Neural cell (in vitro differentiated cells): ENCODE measurements at regions not wholly inside any gene's neighbourhood (a gene's known extent, or its start where the extent isn't known, plus 50 kb on each side); places are given as distances from the start of the nearest gene placed in this dataset.

ENCODE experiments used
- H2AFZ ChIP-seq: fragments of 200-600, 300-800 bp; sonication (generic), shearing (Covaris generic); 2 replicates; pipeline ENCODE4 v1.6.0; 2014; ENCODE audit warnings: low read depth, mild to moderate bottlenecking, antibody characterized with exemption, low read length, moderate library complexity
- H3F3A ChIP-seq: fragments of 200-600 bp; shearing (Covaris generic); 2 replicates; pipeline ENCODE4 v1.6.1; 2016; ENCODE audit warnings: mild to moderate bottlenecking, moderate library complexity, mixed read lengths, antibody characterized with exemption, low read length; ENCODE audit not compliant: insufficient read depth, poor library complexity, severe bottlenecking
- H3K27ac ChIP-seq: fragments of 200-600, 300-800 bp; sonication (generic), shearing (Covaris generic); 2 replicates; pipeline ENCODE4 v1.5.1; 2014; ENCODE audit warnings: mild to moderate bottlenecking, low read length, moderate library complexity
- H3K27me3 ChIP-seq: fragments of 300-800, 200-600 bp; sonication (generic), shearing (Covaris generic); 2 replicates; pipeline ENCODE4 v1.6.0; 2014; ENCODE audit warnings: mild to moderate bottlenecking, low read depth, low read length, moderate library complexity; ENCODE audit not compliant: insufficient read depth
- H3K36me3 ChIP-seq: fragments of 300-800, 200-600 bp; sonication (generic), shearing (Covaris generic); 2 replicates; pipeline ENCODE4 v1.5.1; 2014; ENCODE audit warnings: mild to moderate bottlenecking, antibody characterized with exemption, low read length, moderate library complexity; ENCODE audit not compliant: insufficient read depth
- H3K4me2 ChIP-seq: fragments of 300-800, 200-600 bp; sonication (generic), shearing (Covaris generic); 2 replicates; pipeline ENCODE4 v1.6.0; 2014; ENCODE audit warnings: mild to moderate bottlenecking, low read length
- H3K4me3 ChIP-seq: fragments of 300-800, 200-600 bp; sonication (generic), shearing (Covaris generic); 2 replicates; pipeline ENCODE4 v1.5.1; 2014; ENCODE audit warnings: mild to moderate bottlenecking, low read length, moderate library complexity
- H3K79me2 ChIP-seq: fragments of 200-600 bp; shearing (Covaris generic); replicated peaks from 2 replicates; pipeline ENCODE4 v1.6.0; 2014; ENCODE audit warnings: mild to moderate bottlenecking, low read length, moderate library complexity; ENCODE audit not compliant: insufficient read depth
- H3K9ac ChIP-seq: fragments of 300-800, 200-600 bp; sonication (generic), shearing (Covaris generic); 2 replicates; pipeline ENCODE4 v1.6.1; 2016; ENCODE audit warnings: mild to moderate bottlenecking, low read length, mixed read lengths
- H3K9me2 ChIP-seq: fragments of 200-600 bp; shearing (Covaris generic); 2 replicates; pipeline ENCODE4 v1.6.1; 2016; ENCODE audit warnings: mild to moderate bottlenecking, low read length, mixed read lengths; ENCODE audit not compliant: insufficient read depth
- H3K9me3 ChIP-seq: fragments of 200-600, 300-800 bp; sonication (generic), shearing (Covaris generic); 2 replicates; pipeline ENCODE4 v1.6.1; 2016; ENCODE audit warnings: mild to moderate bottlenecking, mixed run types, low read length, moderate library complexity, mixed read lengths
- H4K20me1 ChIP-seq: fragments of 200-600 bp; shearing (Covaris generic); 2 replicates; pipeline ENCODE4 v1.6.1; 2016; ENCODE audit warnings: mild to moderate bottlenecking, mixed run types; ENCODE audit not compliant: insufficient read depth
- EP300 ChIP-seq: fragments of 450-650 bp; conservative IDR thresholded peaks from 2 replicates; pipeline ENCODE4 v1.6.1; 2014; ENCODE audit warnings: antibody characterized with exemption, mild to moderate bottlenecking, moderate library complexity; ENCODE audit not compliant: poor library complexity, severe bottlenecking
- EZH2 ChIP-seq: fragments of 200-600, 300-800 bp; shearing (Covaris generic), sonication (generic); IDR thresholded peaks from 2 replicates; pipeline ENCODE4 v1.6.1; 2014; ENCODE audit warnings: antibody characterized with exemption, low read length, borderline replicate concordance, mild to moderate bottlenecking; ENCODE audit not compliant: insufficient read depth, poor library complexity, severe bottlenecking
- MXI1 ChIP-seq: fragments of 450-650 bp; conservative IDR thresholded peaks from 2 replicates; pipeline ENCODE4 v1.6.1; 2014; ENCODE audit warnings: antibody characterized with exemption, mild to moderate bottlenecking; ENCODE audit not compliant: poor library complexity, severe bottlenecking
- POLR2AphosphoS5 ChIP-seq: IDR thresholded peaks from 2 replicates; pipeline ENCODE4 v1.6.1; 2012
- RAD21 ChIP-seq: fragments of 450-650 bp; conservative IDR thresholded peaks from 2 replicates; pipeline ENCODE4 v1.6.1; 2014; ENCODE audit warnings: antibody characterized with exemption, mild to moderate bottlenecking, moderate library complexity
- SMC3 ChIP-seq: fragments of 450-650 bp; conservative IDR thresholded peaks from 2 replicates; pipeline ENCODE4 v1.6.1; 2014; ENCODE audit warnings: antibody characterized with exemption, mild to moderate bottlenecking, moderate library complexity; ENCODE audit not compliant: poor library complexity
- TAF1 ChIP-seq: IDR thresholded peaks from 2 replicates; pipeline ENCODE4 v1.6.1; 2012; ENCODE audit warnings: low read depth
- TF ChIP-seq, protein P1 (sequence below): fragments of 450-650 bp; IDR thresholded peaks from 2 replicates; pipeline ENCODE4 v1.5.1; 2014; ENCODE audit warnings: antibody characterized with exemption, mild to moderate bottlenecking, moderate library complexity; ENCODE audit not compliant: poor library complexity, severe bottlenecking
- TF ChIP-seq, protein P2 (sequence below): IDR thresholded peaks from 2 replicates; pipeline ENCODE4 v1.6.1; 2012; ENCODE audit warnings: borderline replicate concordance

DNA sequence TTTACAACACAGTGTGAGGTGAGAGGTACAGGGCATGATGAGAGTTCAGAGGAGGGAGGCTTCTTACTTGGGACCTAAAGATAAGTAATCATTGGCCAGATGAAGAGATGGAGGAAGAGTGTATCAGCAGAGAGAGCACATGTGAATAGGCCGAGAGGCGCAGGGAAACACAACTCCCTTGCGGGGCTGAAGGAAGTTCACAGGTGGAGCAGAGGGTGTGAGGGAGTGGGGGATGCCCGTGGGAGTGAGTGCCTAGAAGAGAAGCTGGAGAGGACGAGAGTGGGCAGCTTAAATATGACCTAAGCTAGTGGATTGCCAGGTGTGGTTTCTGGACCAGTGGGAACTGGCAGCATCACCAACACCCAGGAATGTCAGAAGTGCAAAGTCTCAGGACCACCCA, 98.2 kb upstream of the TBC1D5 start:
- H3K4me3 ChIP-seq, result no peak overlapping the region
- no peak overlapping the region for H2AFZ ChIP-seq
- H3F3A ChIP-seq, result no peaks in the 10 kb centered on the region
- H3K4me2 ChIP-seq, result no peak overlapping the region
- H3K27me3 ChIP-seq, result no peaks in the 10 kb centered on the region
- H3K79me2 ChIP-seq, result no peaks in the 10 kb centered on the region
- TF ChIP-seq, protein P1, sequence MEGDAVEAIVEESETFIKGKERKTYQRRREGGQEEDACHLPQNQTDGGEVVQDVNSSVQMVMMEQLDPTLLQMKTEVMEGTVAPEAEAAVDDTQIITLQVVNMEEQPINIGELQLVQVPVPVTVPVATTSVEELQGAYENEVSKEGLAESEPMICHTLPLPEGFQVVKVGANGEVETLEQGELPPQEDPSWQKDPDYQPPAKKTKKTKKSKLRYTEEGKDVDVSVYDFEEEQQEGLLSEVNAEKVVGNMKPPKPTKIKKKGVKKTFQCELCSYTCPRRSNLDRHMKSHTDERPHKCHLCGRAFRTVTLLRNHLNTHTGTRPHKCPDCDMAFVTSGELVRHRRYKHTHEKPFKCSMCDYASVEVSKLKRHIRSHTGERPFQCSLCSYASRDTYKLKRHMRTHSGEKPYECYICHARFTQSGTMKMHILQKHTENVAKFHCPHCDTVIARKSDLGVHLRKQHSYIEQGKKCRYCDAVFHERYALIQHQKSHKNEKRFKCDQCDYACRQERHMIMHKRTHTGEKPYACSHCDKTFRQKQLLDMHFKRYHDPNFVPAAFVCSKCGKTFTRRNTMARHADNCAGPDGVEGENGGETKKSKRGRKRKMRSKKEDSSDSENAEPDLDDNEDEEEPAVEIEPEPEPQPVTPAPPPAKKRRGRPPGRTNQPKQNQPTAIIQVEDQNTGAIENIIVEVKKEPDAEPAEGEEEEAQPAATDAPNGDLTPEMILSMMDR, result no peak
- TF ChIP-seq EZH2, result no peak
- no peak for TF ChIP-seq EP300
- no peak for TF ChIP-seq RAD21
- TF ChIP-seq, protein P2, sequence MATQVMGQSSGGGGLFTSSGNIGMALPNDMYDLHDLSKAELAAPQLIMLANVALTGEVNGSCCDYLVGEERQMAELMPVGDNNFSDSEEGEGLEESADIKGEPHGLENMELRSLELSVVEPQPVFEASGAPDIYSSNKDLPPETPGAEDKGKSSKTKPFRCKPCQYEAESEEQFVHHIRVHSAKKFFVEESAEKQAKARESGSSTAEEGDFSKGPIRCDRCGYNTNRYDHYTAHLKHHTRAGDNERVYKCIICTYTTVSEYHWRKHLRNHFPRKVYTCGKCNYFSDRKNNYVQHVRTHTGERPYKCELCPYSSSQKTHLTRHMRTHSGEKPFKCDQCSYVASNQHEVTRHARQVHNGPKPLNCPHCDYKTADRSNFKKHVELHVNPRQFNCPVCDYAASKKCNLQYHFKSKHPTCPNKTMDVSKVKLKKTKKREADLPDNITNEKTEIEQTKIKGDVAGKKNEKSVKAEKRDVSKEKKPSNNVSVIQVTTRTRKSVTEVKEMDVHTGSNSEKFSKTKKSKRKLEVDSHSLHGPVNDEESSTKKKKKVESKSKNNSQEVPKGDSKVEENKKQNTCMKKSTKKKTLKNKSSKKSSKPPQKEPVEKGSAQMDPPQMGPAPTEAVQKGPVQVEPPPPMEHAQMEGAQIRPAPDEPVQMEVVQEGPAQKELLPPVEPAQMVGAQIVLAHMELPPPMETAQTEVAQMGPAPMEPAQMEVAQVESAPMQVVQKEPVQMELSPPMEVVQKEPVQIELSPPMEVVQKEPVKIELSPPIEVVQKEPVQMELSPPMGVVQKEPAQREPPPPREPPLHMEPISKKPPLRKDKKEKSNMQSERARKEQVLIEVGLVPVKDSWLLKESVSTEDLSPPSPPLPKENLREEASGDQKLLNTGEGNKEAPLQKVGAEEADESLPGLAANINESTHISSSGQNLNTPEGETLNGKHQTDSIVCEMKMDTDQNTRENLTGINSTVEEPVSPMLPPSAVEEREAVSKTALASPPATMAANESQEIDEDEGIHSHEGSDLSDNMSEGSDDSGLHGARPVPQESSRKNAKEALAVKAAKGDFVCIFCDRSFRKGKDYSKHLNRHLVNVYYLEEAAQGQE, result no peak
- TF ChIP-seq MXI1, result no peak
- no peak for TF ChIP-seq SMC3
- TF ChIP-seq TAF1, result no peak
- TF ChIP-seq POLR2AphosphoS5, result no peak
- H3K9me3 ChIP-seq, result no peaks in the 10 kb centered on the region
- H4K20me1 ChIP-seq, result no peaks in the 10 kb centered on the region
- H3K36me3 ChIP-seq, result no peaks in the 10 kb centered on the region
- H3K9me2 ChIP-seq, result no peaks in the 10 kb centered on the region
- no peak overlapping the region for H3K27ac ChIP-seq
- no peak overlapping the region for H3K9ac ChIP-seq

DNA sequence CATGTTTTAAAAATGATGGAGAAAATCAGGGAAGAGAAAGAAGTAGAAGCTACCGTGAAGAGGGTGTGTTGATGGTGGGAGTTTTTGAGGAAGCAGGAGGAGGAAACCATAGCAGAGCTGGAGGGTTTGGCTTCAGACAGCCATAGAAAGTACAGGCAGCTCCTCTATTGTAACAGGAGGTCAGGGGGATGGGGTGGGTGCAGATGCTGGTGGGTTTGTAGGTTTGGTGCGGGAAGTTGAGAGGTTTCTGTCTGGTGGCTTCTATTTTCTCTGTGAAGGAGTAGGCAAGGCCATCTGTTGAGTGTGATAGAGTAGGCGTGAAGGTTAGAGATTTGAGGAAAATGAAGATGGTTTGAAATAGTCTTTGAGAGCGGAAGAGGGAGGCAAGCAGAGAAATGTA, 97.7 kb upstream of the TBC1D5 start:
- H3F3A ChIP-seq, result no peaks in the 10 kb centered on the region
- H3K9ac ChIP-seq, result no peak overlapping the region
- H3K9me2 ChIP-seq, result no peaks in the 10 kb centered on the region
- H3K79me2 ChIP-seq, result no peaks in the 10 kb centered on the region
- TF ChIP-seq, protein P2, result no peak
- TF ChIP-seq SMC3, result no peak
- TF ChIP-seq, protein P1, result no peak
- no peak for TF ChIP-seq MXI1
- no peak for TF ChIP-seq EP300
- TF ChIP-seq RAD21, result no peak
- no peak for TF ChIP-seq TAF1
- no peak for TF ChIP-seq POLR2AphosphoS5
- TF ChIP-seq EZH2, result no peak
- H3K27me3 ChIP-seq, result no peaks in the 10 kb centered on the region
- no peak overlapping the region for H3K4me3 ChIP-seq
- H4K20me1 ChIP-seq, result no peaks in the 10 kb centered on the region
- no peak overlapping the region for H3K4me2 ChIP-seq
- H3K9me3 ChIP-seq, result no peaks in the 10 kb centered on the region
- H2AFZ ChIP-seq, result no peak overlapping the region
- no peaks in the 10 kb centered on the region for H3K36me3 ChIP-seq
- no peak overlapping the region for H3K27ac ChIP-seq
